K562 (cell line): ENCODE measurements at regions not wholly inside any gene's neighbourhood (a gene's known extent, or its start where the extent isn't known, plus 50 kb on each side); places are given as distances from the start of the nearest gene placed in this dataset.

ENCODE experiments used
- CBFA2T3 ChIP-seq: fragments of 450-650 bp; IDR thresholded peaks from 2 replicates; pipeline ENCODE4 v1.6.1; 2017
- CREM ChIP-seq: IDR thresholded peaks from 2 replicates; pipeline ENCODE4 v1.6.1; 2014; ENCODE audit warnings: antibody characterized with exemption, low read depth
- HCFC1 ChIP-seq: IDR thresholded peaks from 2 replicates; pipeline ENCODE4 v1.6.1; 2012; ENCODE audit warnings: low read depth, low read length, improper control_type of control experiment
- ILK ChIP-seq: fragments of 450-650 bp; IDR thresholded peaks from 2 replicates; pipeline ENCODE4 v1.6.1; 2016; ENCODE audit warnings: missing genetic modification characterization, low read depth, mild to moderate bottlenecking, missing compliant biosample characterization, moderate library complexity, borderline replicate concordance
- KDM1A ChIP-seq, 2 experiments: fragments of 450-650 bp; IDR thresholded peaks; 2 replicates each; pipeline ENCODE4 v1.6.1; 2016; ENCODE audit warnings: mild to moderate bottlenecking in 2 of 2
- MAFK ChIP-seq: IDR thresholded peaks from 2 replicates; pipeline ENCODE4 v1.6.1; 2011; ENCODE audit warnings: low read length, improper control_type of control experiment
- MTA3 ChIP-seq: fragments of 450-650 bp; formaldehyde crosslinking; IDR thresholded peaks from 2 replicates; pipeline ENCODE4 v1.6.1; 2017; ENCODE audit warnings: mild to moderate bottlenecking, borderline replicate concordance
- NFYB ChIP-seq: IDR thresholded peaks from 2 replicates; pipeline ENCODE4 v1.6.1; 2011; ENCODE audit warnings: mild to moderate bottlenecking, moderate library complexity; ENCODE audit not compliant: insufficient read length; ENCODE audit errors: extremely low read depth
- PHB2 ChIP-seq: fragments of 450-650 bp; IDR thresholded peaks from 2 replicates; pipeline ENCODE4 v1.6.1; 2017; ENCODE audit warnings: low read depth
- POLR2H ChIP-seq: IDR thresholded peaks from 2 replicates; pipeline ENCODE4 v1.6.1; 2016; ENCODE audit warnings: missing genetic modification characterization, low read depth, mild to moderate bottlenecking, control low read depth, missing compliant biosample characterization, moderate library complexity
- SRF ChIP-seq, 2 experiments: fragments of 250-450, 450-650 bp in 1 of 2; sonication (Bioruptor Pico) in 1 of 2; sonication (generic) in 1 of 2; formaldehyde crosslinking; IDR thresholded peaks; 2 replicates each; pipeline versions ENCODE4 v1.5.0 to v1.5.1; 2020 to 2022; ENCODE audit warnings: mild to moderate bottlenecking in 1 of 2, missing genetic modification reagents in 1 of 2
- TSC22D4 ChIP-seq: fragments of 450-650 bp; IDR thresholded peaks from 2 replicates; pipeline ENCODE4 v1.6.1; 2016; ENCODE audit warnings: missing genetic modification characterization, missing biosample characterization, control low read depth
- XRCC5 ChIP-seq: fragments of 200-400 bp; formaldehyde crosslinking; IDR thresholded peaks from 2 replicates; pipeline ENCODE4 v1.6.1; 2017; ENCODE audit warnings: low read depth, mild to moderate bottlenecking, low read length
- ZNF134 ChIP-seq: fragments of 250-450 bp; sonication (Bioruptor Pico); conservative IDR thresholded peaks from 2 replicates; pipeline ENCODE4 v1.4.0; 2020
- ZNF263 ChIP-seq: sonication (generic); formaldehyde crosslinking; IDR thresholded peaks from 2 replicates; pipeline ENCODE4 v1.8.0; 2022; ENCODE audit warnings: mild to moderate bottlenecking, missing genetic modification reagents, borderline replicate concordance
- ZNF764 ChIP-seq: fragments of 250-450 bp; sonication (Bioruptor Pico); IDR thresholded peaks from 2 replicates; pipeline ENCODE4 v1.4.0; 2020; ENCODE audit warnings: low read depth, mild to moderate bottlenecking, moderate library complexity
- TF ChIP-seq, protein P1 (sequence below): fragments of 250-450 bp; sonication (Bioruptor Pico); IDR thresholded peaks from 2 replicates; pipeline ENCODE4 v1.6.1; 2021; ENCODE audit warnings: mild to moderate bottlenecking
- TF ChIP-seq, protein P2 (sequence below): fragments of 450-650 bp; formaldehyde crosslinking; IDR thresholded peaks from 2 replicates; pipeline ENCODE4 v1.4.0; 2020; ENCODE audit warnings: mild to moderate bottlenecking, moderate library complexity
- TF ChIP-seq, protein P3 (sequence below): fragments of 450-650 bp; IDR thresholded peaks from 2 replicates; pipeline ENCODE4 v1.6.1; 2016; ENCODE audit warnings: borderline replicate concordance
- TF ChIP-seq, protein P4 (sequence below): fragments of 250-450 bp; sonication (Bioruptor Pico); IDR thresholded peaks from 2 replicates; pipeline ENCODE4 v1.5.0; 2021
- TF ChIP-seq, protein P5 (sequence below), 2 experiments: IDR thresholded peaks; 2 replicates each; pipeline ENCODE4 v1.6.1; 2012; ENCODE audit warnings: improper control_type of control experiment in 2 of 2, low read depth in 2 of 2, low read length in 2 of 2, borderline replicate concordance in 1 of 2

DNA sequence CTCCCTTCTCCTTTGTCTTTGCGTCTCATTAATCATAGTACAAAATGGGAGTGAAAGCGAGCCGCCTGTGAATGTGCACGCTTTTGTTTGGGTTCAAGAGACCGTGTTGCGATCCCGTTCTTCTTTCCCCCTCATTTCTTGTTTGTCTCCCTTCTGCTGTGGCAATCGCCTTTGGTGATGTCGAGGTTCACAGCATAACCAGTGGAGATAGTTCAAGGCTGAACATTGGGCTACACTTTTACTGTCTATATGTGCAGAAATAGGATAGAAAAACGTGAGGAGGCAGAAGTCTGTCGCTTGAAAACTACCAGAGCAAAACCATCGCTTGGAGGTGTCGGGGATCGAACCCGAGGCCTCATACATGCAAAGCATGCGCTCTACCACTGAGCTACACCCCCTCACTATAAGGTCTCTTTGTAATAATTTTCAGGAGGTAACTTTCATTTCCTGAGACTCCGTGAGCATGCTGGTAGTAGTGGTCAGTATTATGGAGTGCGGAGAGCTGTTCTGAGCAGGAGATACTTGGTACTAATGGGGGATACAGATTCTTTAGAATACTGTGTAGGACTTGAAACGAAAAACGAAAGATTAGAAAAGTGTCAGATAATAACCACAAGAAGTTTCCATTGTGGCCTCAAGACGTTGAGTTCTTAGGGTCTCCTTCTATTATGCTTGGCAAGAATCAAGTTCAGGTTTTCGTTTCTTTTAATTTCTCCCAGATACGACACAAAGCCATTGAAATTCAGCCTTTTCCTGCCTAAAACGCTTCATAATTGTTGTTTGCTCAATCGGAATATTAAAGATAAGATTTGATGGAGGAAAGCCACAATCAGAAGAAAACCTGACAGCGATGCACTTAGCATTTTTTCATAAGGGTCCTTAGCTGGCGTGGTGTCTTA lies 106.6 kb downstream of the TRIM27 start (continued):
- TF ChIP-seq KDM1A (IDR thresholded peaks at IDR 0.05) = peak; percentile 4 to 14; a peak in 3 of 4 replicates
- peak; percentile 35; the same call in 1 of the 2 replicates for TF ChIP-seq HCFC1
- 0 out of 2 replicates have a peak, but pooled peaks have one; percentile 53 for TF ChIP-seq ZNF134 (CRISPR knock-in tag)
- no peak for TF ChIP-seq NFYB
- TF ChIP-seq, protein P1, sequence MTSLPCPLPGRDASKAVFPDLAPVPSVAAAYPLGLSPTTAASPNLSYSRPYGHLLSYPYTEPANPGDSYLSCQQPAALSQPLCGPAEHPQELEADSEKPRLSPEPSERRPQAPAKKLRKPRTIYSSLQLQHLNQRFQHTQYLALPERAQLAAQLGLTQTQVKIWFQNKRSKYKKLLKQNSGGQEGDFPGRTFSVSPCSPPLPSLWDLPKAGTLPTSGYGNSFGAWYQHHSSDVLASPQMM (CRISPR knock-in tag) = no peak
- TF ChIP-seq ILK (tag) = no peak
- TF ChIP-seq, protein P2, sequence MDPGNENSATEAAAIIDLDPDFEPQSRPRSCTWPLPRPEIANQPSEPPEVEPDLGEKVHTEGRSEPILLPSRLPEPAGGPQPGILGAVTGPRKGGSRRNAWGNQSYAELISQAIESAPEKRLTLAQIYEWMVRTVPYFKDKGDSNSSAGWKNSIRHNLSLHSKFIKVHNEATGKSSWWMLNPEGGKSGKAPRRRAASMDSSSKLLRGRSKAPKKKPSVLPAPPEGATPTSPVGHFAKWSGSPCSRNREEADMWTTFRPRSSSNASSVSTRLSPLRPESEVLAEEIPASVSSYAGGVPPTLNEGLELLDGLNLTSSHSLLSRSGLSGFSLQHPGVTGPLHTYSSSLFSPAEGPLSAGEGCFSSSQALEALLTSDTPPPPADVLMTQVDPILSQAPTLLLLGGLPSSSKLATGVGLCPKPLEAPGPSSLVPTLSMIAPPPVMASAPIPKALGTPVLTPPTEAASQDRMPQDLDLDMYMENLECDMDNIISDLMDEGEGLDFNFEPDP (CRISPR knock-in tag) = no peak
- 0 out of 2 replicates have a peak, but pooled peaks have one; percentile 69 for TF ChIP-seq MTA3
- TF ChIP-seq MAFK = no peak
- TF ChIP-seq, protein P3, sequence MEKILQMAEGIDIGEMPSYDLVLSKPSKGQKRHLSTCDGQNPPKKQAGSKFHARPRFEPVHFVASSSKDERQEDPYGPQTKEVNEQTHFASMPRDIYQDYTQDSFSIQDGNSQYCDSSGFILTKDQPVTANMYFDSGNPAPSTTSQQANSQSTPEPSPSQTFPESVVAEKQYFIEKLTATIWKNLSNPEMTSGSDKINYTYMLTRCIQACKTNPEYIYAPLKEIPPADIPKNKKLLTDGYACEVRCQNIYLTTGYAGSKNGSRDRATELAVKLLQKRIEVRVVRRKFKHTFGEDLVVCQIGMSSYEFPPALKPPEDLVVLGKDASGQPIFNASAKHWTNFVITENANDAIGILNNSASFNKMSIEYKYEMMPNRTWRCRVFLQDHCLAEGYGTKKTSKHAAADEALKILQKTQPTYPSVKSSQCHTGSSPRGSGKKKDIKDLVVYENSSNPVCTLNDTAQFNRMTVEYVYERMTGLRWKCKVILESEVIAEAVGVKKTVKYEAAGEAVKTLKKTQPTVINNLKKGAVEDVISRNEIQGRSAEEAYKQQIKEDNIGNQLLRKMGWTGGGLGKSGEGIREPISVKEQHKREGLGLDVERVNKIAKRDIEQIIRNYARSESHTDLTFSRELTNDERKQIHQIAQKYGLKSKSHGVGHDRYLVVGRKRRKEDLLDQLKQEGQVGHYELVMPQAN = no peak
- TF ChIP-seq, protein P4, sequence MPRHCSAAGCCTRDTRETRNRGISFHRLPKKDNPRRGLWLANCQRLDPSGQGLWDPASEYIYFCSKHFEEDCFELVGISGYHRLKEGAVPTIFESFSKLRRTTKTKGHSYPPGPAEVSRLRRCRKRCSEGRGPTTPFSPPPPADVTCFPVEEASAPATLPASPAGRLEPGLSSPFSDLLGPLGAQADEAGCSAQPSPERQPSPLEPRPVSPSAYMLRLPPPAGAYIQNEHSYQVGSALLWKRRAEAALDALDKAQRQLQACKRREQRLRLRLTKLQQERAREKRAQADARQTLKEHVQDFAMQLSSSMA (CRISPR knock-in tag) = no peak
- peak; percentile 88 for TF ChIP-seq ZNF764 (CRISPR knock-in tag)
- TF ChIP-seq SRF (CRISPR knock-in tag; IDR thresholded peaks at IDR 0.05) = 0 out of 4 replicates have a peak, but pooled peaks of 1 of the 2 experiments have one; percentile 11
- no peak for TF ChIP-seq TSC22D4 (tag)
- peak; percentile 58; the same call in 1 of the 2 replicates for TF ChIP-seq CREM
- peak; percentile 99 for TF ChIP-seq POLR2H (tag)
- no peak for TF ChIP-seq ZNF263
- no peak; the same call in 1 of the 2 replicates for TF ChIP-seq XRCC5
- TF ChIP-seq CBFA2T3 = no peak
- TF ChIP-seq PHB2 = no peak
- TF ChIP-seq, protein P5, sequence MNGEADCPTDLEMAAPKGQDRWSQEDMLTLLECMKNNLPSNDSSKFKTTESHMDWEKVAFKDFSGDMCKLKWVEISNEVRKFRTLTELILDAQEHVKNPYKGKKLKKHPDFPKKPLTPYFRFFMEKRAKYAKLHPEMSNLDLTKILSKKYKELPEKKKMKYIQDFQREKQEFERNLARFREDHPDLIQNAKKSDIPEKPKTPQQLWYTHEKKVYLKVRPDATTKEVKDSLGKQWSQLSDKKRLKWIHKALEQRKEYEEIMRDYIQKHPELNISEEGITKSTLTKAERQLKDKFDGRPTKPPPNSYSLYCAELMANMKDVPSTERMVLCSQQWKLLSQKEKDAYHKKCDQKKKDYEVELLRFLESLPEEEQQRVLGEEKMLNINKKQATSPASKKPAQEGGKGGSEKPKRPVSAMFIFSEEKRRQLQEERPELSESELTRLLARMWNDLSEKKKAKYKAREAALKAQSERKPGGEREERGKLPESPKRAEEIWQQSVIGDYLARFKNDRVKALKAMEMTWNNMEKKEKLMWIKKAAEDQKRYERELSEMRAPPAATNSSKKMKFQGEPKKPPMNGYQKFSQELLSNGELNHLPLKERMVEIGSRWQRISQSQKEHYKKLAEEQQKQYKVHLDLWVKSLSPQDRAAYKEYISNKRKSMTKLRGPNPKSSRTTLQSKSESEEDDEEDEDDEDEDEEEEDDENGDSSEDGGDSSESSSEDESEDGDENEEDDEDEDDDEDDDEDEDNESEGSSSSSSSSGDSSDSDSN (IDR thresholded peaks at IDR 0.05; ENCODE audit: borderline replicate concordance in 1 of 2, low read depth in 2 of 2, low read length in 2 of 2) = no peak
